Stimulated activated CD4-positive, alpha-beta T cell treated with anti-CD3 and anti-CD28 coated beads, Interleukin-15, amount 100 ng/mL, for 48 hours (primary cell): ENCODE measurements at regions not wholly inside any gene's neighbourhood (a gene's known extent, or its start where the extent isn't known, plus 50 kb on each side); places are given as distances from the start of the nearest gene placed in this dataset.

Experiments used
- DNase-seq, 2 donors: peaks; one replicate each; pipeline ENCODE4 v3.0.0-alpha.2; 2020; ENCODE audit warnings: low read depth in 2 of 2

DNA sequence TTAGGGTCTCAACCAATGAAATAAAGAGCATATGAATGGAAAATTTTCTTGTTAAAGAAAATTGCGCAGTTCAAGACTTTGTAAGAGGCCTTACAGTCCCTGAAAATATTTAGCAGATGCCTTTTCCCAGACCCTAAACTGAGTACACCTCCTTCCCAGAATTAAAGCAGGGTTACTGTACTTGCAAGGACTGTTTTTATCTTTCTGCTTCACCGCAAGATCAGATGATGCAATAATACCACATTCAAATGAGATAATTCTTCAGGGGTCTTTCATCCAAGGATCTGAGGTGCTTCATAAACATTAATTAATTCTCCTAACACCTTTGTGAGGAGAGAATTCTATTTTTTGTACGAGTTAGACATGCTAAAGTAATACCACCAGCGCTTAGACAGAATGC is 1071.8 kb upstream of the PIK3C3 start:
- no peak for DNase-seq

DNA sequence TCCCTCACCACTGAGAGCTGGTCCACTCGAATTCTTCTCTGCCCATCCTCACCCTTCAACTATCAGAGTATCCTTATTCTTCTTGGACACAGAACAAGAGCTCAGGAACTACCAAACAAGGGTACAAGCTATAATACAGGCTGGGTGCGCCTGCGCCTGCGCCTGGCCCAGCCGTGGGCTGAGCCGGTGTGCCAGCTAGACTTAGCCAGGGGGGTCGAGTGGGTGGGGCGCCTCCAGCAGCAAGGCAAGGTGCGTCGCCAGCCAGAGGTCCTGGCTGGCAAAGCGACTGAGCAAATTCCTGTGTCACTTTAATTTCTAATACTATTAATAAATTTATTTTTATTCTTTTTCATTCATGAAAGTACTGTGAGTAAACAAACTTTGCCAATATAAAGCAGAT is 1072.6 kb upstream of the PIK3C3 start:
- no peak for DNase-seq

DNA sequence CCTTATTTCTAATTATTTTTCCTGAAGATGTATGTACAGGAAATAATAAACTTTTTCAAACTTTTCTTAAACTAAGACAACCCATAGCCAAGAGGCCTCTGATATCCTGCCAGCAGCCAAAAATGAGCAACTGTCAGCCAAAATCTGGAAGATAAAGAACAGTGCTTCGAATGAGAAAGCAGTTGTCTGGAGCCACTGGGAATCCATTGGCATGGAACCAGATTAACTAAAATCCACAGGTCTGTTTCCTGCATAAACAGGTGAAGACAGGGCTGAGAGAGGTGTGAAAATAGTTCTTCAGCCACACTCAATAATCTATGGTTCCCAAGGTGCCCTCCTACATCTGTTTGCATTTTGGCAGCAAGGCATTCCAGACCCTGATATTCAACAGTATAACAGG is 1076.7 kb upstream of the PIK3C3 start:
- DNase-seq: no peak

DNA sequence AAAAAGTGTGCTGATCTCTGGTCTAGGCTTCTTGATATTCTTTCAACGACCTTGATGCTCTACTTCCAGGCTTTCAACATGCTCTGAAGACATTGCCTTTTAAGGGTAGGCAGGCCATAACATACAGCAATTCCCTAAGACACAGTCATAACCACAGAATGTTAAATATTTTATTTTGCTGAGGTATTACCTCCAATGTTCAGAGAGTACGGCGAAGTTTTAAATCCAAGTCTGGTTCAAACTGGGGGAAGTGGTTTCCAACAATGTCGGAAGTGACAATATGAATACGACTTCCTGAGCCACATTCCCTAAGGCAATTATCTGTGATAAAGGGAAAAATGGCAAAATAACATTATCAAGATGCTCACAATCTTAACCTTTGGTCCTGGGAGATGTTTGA is 1077.9 kb upstream of the PIK3C3 start:
- no peak for DNase-seq

DNA sequence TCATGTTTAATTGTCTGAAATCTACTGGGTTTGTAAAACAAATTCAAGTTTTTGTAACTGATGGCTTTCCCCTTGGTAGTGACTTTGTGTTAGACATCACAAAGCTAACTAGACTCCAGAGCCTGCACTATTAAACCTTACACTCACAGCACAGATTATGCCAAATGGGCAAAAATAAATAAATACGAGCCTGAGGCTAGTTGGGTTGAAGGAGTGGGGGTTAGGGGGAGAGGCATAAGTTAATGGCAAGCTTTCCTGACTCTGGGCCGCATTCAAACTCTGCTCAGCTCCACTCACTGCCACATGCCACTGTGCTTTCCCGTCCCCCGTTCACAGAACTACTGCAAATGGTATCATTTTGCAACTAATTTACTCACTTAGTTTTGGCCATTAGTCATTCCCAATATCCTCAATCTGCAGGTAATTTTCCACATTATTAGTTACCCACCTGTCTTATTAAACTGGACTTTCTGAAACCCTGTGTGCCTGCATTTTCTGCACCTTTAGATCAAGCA is 1079.9 kb upstream of the PIK3C3 start:
- no peak for DNase-seq

DNA sequence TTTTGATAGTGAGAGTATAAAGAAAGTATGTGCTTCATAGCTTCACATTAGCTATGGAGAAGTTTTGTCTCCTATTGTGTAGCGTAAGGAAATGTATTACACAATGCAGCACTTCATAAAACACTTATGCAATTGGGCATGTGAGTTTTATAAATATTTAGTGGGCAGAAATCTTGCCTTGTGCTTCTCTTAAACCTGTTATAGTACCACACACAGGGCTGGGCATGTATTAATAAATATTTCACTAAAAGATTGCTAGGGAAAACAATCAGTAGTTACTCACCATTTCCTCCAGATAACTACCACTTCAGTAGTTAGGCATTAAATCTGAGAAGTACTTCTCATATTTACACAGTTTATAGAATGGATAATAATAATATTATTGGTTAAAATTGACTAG is 1080.8 kb upstream of the PIK3C3 start:
- no peak for DNase-seq

DNA sequence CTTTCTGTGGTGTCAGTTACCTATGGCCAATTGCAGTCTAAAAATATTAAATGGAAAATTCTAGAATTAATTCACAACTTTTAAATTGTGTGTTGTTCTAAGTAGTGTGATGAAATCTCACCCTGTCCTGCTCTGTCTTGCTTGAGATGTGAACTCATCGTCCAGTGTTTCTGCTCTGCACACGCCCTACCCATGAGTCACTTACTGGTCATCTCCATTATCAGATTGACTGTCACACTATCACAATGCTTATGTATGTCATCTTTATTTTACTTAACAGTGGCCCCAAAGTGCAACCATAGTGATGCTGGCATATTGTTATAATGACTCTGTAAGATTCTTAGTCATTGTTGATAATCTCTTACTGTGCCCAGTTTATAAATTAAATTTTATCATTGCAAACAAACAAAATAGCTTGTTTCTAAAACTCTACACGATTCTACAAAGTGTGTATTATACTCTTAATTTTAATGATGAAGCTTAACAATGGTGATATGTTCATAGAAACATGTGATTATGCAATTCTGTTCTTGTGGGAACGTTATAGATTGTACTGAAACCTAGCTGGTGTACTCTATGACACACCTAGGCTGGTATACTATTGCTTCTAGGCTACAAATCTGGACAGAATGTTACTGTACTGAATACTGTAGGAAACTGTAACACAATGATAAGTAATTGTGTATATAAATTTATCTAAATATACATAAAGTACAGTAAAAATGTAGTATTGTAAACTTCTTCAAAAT is 1086.8 kb upstream of the PIK3C3 start:
- DNase-seq: no peak

DNA sequence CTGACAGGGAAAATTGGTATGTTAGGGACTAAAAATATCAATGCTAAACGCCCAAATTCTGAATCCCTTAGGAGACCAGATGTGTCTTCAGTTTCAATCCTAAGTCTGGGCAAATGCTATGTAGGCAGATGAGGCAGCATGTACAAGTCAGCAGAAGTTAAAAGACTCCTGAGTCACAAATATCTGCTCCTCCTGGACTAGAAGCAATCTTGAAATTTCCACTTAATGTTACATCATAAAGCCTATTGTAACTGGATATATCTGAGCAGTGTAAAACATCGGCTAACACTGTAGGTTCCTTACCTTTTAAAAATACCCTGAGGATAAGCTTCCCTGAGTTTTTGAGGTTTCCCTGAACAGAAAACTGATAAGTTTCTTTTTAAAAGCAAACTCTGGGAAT is 1087.6 kb upstream of the PIK3C3 start:
- DNase-seq: no peak

DNA sequence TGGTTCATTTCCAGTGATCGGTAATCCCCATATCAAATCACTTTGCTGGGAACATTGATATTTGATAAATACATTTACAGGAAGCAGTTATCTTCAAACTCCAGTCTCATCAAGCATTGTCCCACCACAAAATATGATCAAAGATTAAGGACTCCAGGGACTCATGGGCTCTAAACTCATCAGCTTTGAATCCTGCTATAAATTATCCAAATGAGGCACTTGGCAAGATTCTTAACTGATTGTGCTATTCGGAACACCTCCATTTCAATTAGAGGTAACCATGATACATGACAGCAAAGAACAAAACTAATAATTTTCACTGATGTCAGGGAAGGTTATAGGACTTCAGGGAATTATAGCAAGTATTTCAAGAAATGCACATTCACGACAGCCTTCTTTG is 1088.1 kb upstream of the PIK3C3 start:
- DNase-seq: no peak

DNA sequence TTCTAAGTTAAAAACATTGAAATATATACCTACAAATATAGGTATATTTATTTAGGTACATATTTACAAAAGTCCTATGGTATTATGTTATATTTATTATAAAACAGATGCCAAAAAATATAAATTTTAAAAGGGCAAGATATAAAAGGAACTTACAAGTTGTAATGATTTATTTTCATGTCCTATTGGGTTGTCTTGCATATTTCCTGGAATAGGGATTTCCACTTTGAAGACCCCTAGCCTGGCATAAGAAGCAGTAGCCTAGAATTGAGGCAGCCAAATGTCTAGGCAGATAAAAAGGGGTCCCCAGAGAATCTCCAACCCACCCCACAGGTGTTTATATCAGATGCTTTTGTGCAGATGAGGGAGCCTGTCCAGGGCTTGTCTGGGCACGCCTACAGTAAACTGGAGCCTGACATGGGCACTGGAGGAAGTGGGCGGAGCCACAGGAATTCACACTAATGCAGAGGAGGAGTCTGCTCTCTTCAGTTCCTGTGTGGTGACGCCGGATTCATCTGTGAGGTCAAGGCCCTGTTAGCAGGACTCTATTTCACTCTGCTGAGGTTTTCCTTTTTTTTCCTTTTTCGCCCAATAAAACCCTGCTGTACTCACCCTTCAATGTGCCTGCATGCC is 1088.9 kb upstream of the PIK3C3 start:
- no peak for DNase-seq

DNA sequence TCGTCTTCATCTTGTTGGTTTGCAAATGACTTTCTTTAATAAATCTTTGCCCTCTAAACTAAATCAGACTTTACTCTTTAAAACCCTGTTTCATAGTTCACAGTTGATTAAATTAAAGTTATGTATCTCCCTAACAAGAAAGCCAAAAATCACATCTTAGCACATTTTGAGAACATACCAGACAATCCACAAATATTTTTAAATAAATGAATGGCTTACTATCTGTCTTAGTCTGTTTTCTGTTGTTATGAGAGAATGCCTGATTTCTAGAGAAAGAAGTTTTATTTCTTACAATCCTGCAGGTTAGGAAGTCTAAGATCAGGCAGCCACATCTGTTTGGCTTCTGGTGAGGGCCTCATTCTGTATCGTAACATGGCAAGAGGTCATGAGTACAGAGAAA is 1090.2 kb upstream of the PIK3C3 start:
- no peak for DNase-seq

DNA sequence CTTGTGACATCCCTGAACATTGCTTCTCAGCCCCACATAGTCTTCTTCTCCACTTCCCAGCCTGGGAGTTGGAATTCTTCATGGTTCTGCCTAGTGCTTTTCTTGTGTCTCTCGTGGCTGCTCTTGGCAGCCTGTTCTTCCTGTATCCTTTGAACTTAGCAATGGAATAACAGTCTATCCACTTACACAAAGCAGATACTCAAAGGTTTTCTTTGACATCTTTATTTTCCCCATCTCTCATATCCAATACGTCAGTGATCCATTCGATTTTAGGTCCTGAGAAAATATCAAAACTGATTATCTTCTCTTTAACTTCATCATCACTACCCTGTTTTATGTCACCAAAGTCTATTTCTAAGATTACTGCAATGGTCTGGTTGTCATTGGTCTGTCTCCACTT is 1091.2 kb upstream of the PIK3C3 start:
- no peak for DNase-seq

DNA sequence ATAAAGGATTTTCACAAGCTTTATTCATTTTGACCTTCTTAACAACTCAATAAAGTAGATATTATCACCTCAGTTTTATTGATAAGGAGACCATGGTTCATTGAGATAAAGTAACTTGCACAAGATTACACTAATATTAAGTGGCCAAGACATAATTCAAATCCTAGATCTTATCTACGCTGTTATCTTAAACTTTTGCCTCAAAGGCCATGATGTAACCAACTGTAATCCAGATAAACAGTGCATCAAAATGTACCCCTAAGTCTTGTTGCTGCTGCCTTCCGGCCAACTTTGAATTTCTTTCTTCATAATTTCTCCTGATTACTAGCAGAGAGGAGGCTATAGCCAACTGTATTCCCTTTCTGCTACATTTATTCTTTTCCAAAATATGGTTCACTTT is 1094.8 kb upstream of the PIK3C3 start:
- no peak for DNase-seq

DNA sequence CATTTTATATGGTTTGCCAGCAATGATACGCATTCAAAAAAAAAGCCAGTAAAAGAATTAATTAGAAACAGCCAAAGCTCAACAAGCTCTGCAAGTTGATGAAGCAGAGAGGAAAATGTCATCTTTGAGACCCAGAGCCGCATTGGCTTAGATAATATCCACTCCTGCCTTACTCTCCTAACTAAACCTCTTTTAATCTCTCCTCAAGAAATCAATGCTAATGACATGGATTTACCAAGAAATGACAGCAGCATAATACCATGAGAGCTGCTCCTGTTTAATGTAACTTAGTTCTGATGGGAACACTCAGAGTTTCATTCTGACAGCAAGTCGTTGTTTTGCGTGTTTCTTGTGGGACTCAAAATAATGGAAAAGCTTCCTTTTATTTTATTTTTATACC is 1099.4 kb upstream of the PIK3C3 start:
- DNase-seq: no peak

DNA sequence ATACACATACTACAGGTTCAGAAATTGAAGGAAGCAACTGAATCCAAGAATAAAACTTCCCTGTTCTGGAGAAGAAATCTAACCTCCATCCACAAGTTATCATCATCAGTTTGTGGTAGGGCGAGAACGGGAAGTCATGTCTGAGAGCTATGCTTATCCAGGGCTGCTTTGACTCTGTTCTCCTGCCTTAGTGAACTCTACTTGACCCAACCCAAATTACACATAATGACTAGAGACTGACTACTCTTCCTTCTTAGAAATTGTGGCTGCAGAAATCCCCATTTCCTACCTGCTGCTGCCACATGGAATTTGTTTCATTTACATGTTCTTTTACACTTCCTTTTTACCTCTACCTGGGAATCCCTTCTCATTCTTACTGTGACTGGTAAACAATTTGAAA is 1102.6 kb upstream of the PIK3C3 start:
- no peak for DNase-seq

DNA sequence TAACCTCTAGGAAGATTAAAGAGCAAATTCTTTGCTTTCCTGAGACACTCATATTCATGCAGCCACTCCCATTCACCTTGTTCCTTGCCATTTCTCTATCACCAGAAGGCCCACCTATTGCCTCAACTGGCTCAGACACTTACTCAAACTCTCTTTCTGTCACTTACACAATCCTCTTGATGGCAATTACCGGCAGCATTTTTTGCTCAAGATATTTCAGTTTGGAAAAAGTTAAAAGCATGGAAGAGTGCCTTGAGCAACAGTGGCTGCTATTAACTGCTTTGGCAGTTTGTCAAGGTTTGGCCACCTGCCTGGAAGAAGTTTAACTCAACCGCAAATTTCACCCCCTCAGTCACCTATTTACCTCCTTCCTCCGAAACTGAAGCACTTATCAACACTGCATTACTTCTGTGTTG is 1104.0 kb upstream of the PIK3C3 start:
- DNase-seq: no peak

DNA sequence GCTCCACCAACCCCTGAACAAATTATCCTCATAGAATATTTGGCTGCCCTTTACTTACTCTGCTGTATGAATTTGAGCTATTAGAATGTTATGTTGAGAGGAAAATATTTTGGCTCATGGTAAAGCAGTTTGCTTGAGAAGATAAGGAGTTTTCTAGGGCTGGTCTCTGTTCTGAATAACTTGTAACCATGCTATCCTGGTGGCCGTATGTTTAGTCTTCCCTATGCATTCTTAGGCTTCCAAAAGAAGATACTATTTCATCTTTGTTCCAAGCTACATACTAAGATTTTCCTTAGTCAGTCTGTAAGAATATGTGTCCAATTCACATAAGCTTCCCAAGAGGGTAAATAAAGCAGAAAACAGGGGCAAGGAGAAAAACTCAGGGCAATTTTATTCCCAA is 1105.1 kb upstream of the PIK3C3 start:
- no peak for DNase-seq

DNA sequence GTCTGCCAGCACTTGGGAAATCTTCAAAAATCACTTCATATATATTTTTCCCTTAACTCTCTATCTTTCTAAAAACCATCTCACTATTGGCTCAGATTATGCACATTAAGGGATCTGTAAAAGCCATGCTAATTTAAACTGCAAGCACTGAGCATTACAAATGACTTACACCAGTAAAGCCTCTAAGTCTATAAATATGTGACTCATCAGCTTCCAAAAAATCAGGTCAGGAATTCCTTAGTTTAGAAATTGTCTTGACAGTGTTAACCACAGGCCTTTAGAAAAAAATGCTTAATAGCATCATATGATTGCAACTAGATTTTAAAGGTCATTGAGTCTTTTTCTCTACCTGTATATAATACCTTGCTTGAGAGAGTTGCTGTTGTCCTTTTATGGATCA is 1113.6 kb upstream of the PIK3C3 start:
- DNase-seq: no peak

DNA sequence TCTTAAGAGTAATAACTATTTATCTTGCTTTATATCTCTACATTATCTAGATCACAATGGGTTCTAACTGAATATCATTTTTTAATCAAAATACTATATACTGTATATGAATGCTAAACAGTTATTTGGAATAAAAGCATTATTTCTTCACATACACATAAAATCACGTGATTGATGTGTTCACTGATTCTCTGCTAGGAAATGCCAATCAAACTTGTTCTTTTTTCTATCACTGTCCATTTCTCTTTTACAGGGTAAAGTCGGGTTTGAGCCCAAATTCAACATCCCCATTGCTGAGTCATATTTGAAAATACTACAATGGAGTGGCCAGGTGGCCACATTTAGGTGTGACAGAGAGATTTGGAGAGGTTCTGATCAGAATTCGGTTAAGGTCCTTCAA is 1114.0 kb upstream of the PIK3C3 start:
- no peak for DNase-seq

DNA sequence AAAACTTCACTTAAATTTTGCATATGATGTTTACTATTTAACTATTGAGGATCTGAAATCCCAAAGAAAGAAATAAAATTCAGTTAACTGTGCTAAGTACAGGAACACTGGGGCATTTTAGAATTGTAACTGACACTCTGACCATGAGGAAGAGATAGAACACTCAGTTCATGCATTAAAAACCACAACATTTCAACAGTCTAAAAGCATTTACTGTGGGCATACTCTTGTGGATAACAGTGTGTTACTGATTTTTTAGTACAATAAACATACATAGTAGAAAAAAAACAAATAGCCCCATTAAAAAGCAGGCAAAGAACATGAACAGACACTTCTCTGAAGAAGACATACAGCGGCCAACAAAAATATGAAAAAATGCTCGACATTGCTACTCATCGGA is 1122.7 kb upstream of the PIK3C3 start:
- DNase-seq: no peak

DNA sequence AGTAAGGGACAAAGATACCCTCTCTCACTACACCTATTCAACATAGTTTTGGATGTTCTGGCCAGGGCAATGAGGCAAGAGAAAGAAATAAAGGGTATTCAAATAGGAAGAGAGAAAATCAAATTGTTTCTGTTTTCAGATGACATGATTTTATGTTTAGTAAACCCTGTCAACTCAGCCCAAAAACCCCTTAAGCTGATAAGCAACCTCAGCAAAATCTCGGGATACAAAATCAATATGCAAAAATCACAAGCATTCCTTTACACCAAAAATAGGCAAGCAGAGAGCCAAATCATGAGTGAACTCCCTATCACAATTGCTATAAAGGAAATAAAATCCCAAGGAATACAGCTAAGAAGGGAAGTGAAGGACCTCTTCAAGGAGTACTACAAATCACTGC is 1130.7 kb upstream of the PIK3C3 start:
- DNase-seq: no peak

DNA sequence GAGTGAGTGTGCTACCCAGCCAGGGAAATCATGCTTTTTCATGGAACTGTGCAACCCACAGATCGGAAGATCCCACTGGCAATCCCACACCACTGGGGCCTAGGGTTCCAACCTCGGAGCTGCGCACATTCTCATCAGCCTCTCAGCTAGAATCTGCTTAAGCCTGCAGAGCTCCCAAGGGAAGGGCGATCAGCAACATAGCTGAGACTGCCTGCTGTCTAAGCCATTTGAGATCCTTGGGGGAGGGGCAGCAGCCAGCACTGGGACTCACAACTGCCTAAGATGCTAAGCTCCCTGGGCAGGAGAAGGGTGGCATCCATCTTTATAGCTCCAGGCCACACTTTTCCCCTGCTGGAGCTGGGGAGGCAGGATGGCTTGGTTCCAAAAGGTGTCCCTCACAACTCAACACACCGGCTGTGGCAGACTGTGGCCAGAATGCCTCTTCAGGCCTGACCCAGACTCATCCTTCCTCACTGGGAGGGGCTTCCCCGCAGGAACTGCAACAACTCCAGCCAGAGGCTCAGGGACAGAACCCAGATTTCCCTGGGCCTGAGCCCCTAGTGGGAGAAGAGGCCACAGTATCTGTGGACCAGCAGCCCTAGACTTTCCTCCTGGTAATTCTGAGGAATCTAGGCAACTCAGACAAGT is 1133.3 kb upstream of the PIK3C3 start:
- DNase-seq: no peak

DNA sequence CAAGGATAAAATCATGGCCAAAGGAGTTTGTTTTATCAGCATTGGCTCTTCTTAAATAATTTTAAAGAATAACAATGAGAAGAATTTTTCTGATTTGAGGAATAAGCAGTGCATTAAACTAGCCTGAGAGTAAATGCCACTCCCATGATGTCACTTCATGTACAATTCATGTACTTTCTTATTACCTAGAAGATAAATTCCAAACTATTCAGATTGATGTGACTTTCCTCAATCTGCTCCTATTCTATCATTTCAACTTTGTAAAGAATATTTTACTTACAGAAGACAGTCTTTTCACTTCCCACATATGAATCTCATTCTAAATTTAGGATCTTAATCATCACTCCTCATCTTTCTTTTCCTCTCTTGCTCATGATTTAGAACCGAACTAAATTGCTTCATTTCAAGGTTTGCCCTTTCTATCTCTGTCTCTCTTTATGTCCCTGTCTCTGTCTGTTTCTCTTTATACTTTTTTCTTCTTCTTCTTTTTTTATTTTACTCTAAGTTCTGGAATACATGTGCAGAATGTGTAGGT is 1142.0 kb upstream of the PIK3C3 start:
- no peak for DNase-seq
